ENCODE measurements at regions not wholly inside any gene's neighbourhood (a gene's known extent, or its start where the extent isn't known, plus 50 kb on each side); places are given as distances from the start of the nearest gene placed in this dataset.

DNA sequence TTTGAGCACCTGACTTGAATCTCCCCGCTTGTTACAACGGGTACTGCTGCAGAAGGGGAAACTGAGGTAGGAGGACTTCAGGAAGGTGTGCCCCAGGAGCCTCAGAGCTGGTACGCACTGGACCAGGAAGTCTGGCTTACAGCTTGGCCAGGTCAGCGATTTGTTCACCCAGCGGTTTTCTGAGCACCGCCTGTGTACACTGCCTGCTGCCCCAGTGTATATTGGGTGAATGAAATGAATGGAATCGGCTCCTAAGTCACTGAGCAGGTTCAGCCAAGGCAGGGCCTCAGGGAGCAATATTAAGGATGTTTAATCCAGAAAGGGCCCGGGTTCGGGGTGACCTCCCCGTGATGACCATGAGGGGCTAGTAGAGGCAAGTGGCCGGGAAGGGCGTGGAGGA is 164.0 kb upstream of the CIBAR2 start:
- Histone ChIP-seq H3K4me3 (no peak overlapping the region), H3K4me1 (no peaks in the 10 kb centered on the region), H3K27ac (no peak overlapping the region), H3K27me3 (no peaks in the 10 kb centered on the region), H3K36me3 (no peaks in the 10 kb centered on the region), H3K9me3 (no peaks in the 10 kb centered on the region)
- 84% methylated on average over 10 of the region's 12 CpGs for WGBS
- DNase-seq (ENCODE audit: low spot score in 2 of 2): no peak
- TF ChIP-seq, protein P1, sequence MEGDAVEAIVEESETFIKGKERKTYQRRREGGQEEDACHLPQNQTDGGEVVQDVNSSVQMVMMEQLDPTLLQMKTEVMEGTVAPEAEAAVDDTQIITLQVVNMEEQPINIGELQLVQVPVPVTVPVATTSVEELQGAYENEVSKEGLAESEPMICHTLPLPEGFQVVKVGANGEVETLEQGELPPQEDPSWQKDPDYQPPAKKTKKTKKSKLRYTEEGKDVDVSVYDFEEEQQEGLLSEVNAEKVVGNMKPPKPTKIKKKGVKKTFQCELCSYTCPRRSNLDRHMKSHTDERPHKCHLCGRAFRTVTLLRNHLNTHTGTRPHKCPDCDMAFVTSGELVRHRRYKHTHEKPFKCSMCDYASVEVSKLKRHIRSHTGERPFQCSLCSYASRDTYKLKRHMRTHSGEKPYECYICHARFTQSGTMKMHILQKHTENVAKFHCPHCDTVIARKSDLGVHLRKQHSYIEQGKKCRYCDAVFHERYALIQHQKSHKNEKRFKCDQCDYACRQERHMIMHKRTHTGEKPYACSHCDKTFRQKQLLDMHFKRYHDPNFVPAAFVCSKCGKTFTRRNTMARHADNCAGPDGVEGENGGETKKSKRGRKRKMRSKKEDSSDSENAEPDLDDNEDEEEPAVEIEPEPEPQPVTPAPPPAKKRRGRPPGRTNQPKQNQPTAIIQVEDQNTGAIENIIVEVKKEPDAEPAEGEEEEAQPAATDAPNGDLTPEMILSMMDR (IDR thresholded peaks at IDR 0.05): no peak
- TF ChIP-seq POLR2A (IDR thresholded peaks at IDR 0.05): no peak
- TF ChIP-seq EP300 (IDR thresholded peaks at IDR 0.05): no peak
- no peak for TF ChIP-seq POLR2AphosphoS5 (IDR thresholded peaks at IDR 0.05)

DNA sequence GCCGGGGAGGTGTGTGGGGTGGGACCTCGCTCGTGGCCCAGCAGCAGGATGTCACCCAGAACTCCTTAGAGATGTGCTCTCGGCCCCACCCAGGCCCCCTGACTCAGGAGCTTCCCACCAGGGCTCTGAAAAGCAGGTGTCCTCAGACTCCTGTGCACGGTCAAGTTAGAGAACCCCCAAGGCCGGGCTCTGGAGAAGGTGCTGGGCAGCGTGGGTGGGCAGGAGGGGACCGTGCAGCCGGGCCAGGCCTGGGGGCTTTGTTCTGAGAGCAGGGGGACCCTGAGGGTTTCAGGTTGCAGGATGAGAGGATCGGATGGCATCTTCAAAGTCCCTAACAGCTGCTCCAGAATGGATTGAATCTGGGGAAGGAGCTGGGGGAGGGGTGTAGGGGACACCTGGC is 164.4 kb upstream of the CIBAR2 start:
- Histone ChIP-seq H3K9me3 (no peaks in the 10 kb centered on the region), H3K36me3 (no peaks in the 10 kb centered on the region), H3K4me1 (no peaks in the 10 kb centered on the region), H3K27me3 (no peaks in the 10 kb centered on the region), H3K27ac (no peak overlapping the region), H3K4me3 (no peak overlapping the region)
- no peak for DNase-seq (ENCODE audit: low spot score in 2 of 2)
- 87% methylated on average over 9 of the region's 10 CpGs for WGBS
- no peak for TF ChIP-seq POLR2AphosphoS5 (IDR thresholded peaks at IDR 0.05)
- no peak for TF ChIP-seq EP300 (IDR thresholded peaks at IDR 0.05)
- TF ChIP-seq POLR2A (IDR thresholded peaks at IDR 0.05): no peak
- TF ChIP-seq, protein P1 (IDR thresholded peaks at IDR 0.05): no peak

DNA sequence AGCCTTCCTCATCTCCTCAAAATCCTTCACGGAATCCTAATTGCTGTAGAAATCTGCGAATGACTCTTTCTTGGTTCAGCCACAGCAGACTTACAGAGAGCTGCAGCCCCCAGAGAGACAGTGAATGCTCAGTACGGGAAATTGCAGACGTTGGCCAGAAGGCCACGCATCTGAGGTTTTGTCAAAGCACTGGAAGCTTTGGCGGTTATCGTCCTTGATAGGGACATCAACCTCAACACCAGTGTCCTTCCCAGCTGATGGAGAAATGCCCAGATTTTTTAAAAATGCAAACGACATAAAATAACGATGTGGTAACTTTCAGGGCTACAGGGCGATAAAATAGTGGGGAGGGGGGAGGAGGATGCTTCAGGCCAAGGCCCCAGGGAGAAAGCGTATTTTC is 166.6 kb upstream of the CIBAR2 start:
- no peaks in the 10 kb centered on the region for H3K9me3 ChIP-seq
- DNase-seq (ENCODE audit: low spot score in 2 of 2): no peak
- no peak overlapping the region for H3K4me3 ChIP-seq
- no peaks in the 10 kb centered on the region for H3K36me3 ChIP-seq
- no peaks in the 10 kb centered on the region for H3K27me3 ChIP-seq
- WGBS: 87% methylated on average over 11 of the region's 11 CpGs
- H3K27ac ChIP-seq: no peak overlapping the region
- H3K4me1 ChIP-seq: no peaks in the 10 kb centered on the region
- TF ChIP-seq POLR2AphosphoS5 (IDR thresholded peaks at IDR 0.05): no peak
- TF ChIP-seq, protein P1 (IDR thresholded peaks at IDR 0.05): no peak
- no peak for TF ChIP-seq POLR2A (IDR thresholded peaks at IDR 0.05)
- no peak for TF ChIP-seq EP300 (IDR thresholded peaks at IDR 0.05)

DNA sequence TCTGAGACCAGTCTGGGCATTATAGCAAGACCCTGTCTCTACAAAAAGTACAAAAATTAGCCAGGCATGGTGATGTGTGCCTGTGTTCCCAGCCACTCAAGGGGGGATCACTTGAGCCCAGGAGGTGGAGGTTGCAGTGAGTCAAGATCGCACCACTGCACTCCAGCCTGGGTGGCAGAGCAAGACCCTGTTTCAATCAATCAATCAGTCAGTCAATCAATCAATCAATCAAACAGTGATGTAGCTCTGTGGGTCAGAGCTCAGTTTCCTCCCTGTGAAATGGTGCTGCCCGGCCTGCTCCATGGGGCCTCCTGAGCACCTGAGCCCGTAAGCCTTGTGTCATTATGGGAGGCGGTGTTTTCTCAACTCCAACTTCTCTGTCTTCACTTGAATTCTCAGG is 167.1 kb upstream of the CIBAR2 start:
- H3K4me1 ChIP-seq: no peaks in the 10 kb centered on the region
- no peak for DNase-seq (ENCODE audit: low spot score in 2 of 2)
- no peaks in the 10 kb centered on the region for H3K36me3 ChIP-seq
- TF ChIP-seq POLR2AphosphoS5 (IDR thresholded peaks at IDR 0.05): no peak
- TF ChIP-seq, protein P1 (IDR thresholded peaks at IDR 0.05): no peak
- no peak for TF ChIP-seq EP300 (IDR thresholded peaks at IDR 0.05)
- no peak for TF ChIP-seq POLR2A (IDR thresholded peaks at IDR 0.05)
- H3K4me3 ChIP-seq: no peak overlapping the region
- no peak overlapping the region for H3K27ac ChIP-seq
- H3K27me3 ChIP-seq: no peaks in the 10 kb centered on the region
- no peaks in the 10 kb centered on the region for H3K9me3 ChIP-seq
- WGBS: 81% methylated on average over 3 of the region's 4 CpGs

DNA sequence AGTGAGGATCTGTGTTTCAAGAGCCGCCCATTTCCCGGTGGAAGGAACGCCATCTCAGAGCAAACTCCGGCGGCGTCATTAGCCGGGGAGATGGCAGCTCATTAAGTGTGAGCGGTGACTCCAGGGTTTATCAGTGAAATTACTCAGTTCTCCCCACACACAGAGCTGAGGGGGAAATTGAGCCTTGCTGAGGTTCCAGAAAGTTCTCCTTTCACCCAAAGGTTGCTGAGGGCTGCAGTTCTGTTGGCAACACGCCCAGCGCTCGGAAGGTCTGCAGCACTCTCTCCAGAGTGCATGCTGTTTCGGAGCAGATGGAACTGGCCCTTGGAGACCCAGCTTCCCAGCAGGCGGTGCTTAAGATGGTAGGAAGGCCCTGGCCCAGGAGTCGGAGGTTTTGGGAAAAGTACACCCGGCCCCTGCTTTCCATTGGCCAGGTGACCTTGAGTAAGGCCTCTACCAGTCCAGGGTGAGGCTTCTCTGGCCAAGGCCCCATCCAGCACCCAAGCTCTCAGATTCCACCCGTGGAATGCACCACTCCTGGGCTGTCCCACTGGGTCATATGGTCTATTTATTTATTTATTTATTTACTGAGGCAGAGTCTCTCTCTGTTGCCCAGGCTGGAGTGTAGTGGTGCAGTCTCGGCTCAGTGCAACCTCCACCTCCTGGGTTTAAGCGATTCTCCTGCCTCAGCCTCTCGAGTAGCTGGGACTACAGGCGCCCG is 167.7 kb upstream of the CIBAR2 start:
- no peak for TF ChIP-seq POLR2A (IDR thresholded peaks at IDR 0.05)
- TF ChIP-seq, protein P1 (IDR thresholded peaks at IDR 0.05): no peak
- TF ChIP-seq EP300 (IDR thresholded peaks at IDR 0.05): no peak
- TF ChIP-seq POLR2AphosphoS5 (IDR thresholded peaks at IDR 0.05): no peak
- no peak for DNase-seq (ENCODE audit: low spot score in 2 of 2)
- Histone ChIP-seq H3K4me1 (no peaks in the 10 kb centered on the region), H3K9me3 (no peaks in the 10 kb centered on the region), H3K4me3 (no peak overlapping the region), H3K27ac (no peak overlapping the region), H3K36me3 (no peaks in the 10 kb centered on the region), H3K27me3 (no peaks in the 10 kb centered on the region)
- over 99% methylated on average over 13 of the region's 21 CpGs for WGBS
